Raji (cell line): ENCODE measurements at regions not wholly inside any gene's neighbourhood (a gene's known extent, or its start where the extent isn't known, plus 50 kb on each side); places are given as distances from the start of the nearest gene placed in this dataset.

Source experiments
- POLR2A ChIP-seq: IDR thresholded peaks from 2 replicates; pipeline ENCODE4 v1.6.1; 2011; ENCODE audit warnings: low read depth, low read length, control low read depth; ENCODE audit not compliant: insufficient read depth

DNA sequence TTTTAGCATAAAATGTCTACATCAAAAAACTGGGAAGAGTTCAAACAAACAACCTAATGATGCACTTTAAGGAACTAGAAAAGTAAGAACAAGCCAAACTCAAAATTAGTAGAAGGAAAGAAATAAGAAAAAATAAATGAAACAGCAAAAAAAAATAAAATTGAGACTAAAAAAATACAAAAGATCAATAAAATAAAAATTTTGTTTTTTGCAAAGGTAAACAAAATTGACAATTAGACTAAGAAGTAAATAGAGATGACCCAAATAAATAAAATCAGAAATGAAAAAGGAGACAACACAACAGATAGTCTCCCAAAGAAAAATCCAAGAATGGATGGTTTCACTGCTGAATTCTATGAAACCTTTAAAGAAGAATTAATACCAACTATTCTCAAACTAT lies 89.6 kb upstream of the MME start:
- no peak for TF ChIP-seq POLR2A

DNA sequence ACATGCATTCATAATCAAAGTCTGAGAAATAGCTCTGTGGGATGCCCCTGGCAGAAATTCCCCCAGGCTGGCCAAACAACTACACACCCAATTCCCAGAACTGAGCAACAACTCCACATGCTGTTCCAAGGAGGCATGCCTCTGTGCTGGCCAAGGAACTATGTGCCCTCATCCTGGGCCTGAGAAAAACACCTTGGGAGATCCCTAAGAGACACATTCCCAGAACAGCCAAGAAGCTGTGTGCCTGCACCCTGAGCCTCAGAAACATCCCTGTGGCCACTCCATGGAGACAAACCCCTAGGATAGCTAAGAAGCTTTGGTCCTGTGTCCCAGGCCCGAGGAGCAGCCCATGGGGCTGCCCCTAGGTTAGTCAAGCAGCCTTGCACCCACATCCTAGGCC lies 92.3 kb upstream of the MME start:
- no peak for TF ChIP-seq POLR2A

DNA sequence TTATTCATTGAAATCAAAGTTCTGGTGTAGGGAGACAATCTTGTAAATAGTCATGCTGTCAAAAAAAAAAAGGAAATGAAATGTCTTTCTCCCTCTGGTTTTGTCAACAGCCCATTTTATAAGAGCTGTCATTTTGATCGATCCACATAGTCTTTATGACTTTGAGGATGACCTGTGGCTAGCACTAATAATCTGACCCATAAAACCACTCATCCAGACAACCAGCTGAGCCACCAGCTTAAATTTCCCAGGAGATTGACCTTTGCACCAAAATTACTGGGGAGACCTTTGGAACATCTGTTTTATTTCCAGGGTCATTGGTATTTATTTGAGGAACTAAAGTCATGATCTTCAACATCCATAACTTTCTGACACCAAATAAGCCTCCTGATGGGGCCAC lies 98.5 kb upstream of the MME start:
- no peak for TF ChIP-seq POLR2A

DNA sequence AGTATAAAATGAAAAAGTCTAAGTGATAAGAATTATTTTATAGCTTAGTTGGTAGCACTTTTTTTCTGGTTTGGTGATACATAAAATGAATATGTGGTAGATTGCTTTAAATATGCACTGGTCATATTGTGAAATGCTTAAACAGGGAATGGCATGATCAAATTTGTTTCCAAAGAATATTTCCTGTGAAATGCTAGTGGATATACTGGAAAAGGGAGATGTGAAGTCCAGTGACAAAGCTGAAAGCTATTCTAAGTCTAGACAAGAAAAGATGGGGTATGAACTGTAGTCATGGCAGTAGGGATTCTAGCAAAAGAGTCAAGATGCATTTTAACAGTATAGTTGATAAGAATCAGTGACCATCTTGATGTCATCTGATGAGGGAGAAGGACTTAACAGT lies 98.9 kb upstream of the MME start:
- TF ChIP-seq POLR2A, result no peak

DNA sequence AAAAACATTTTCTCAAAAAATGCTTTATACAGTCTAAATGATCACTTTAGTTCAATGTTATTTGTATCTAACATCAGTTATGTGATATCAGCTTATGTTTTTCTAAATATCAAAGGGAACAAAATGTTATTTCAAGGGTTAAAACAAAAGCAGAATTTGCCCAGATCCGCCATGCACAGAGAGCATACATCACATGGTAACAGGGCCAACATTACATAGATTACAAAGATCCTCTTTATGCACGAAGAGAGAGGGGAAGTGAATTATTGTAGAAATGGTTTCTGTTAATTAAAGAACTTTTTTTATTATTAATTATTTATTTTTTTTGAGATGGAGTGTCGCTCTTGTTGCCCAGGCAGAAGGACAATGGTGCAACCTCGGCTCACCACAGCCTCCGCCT lies 100.8 kb upstream of the MME start:
- TF ChIP-seq POLR2A, result no peak

DNA sequence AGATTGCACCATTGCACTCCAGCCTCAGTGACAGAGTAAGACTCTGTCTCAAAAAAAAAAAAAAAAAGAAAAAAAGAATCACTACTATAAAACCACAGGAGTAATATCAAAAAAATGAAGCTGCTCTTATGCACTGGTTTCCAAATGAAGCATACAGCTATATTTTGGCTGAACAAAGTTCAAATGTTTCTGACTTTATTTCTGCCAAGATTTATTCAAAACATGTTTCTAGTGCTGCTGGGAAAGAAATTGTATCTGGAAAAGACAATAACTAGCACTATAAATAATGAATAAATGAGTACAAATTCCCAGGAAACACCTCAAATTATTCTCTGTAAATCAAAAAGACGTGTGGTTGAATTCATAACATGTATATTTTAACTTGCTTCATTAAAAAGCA lies 102.5 kb upstream of the MME start:
- TF ChIP-seq POLR2A, result no peak

DNA sequence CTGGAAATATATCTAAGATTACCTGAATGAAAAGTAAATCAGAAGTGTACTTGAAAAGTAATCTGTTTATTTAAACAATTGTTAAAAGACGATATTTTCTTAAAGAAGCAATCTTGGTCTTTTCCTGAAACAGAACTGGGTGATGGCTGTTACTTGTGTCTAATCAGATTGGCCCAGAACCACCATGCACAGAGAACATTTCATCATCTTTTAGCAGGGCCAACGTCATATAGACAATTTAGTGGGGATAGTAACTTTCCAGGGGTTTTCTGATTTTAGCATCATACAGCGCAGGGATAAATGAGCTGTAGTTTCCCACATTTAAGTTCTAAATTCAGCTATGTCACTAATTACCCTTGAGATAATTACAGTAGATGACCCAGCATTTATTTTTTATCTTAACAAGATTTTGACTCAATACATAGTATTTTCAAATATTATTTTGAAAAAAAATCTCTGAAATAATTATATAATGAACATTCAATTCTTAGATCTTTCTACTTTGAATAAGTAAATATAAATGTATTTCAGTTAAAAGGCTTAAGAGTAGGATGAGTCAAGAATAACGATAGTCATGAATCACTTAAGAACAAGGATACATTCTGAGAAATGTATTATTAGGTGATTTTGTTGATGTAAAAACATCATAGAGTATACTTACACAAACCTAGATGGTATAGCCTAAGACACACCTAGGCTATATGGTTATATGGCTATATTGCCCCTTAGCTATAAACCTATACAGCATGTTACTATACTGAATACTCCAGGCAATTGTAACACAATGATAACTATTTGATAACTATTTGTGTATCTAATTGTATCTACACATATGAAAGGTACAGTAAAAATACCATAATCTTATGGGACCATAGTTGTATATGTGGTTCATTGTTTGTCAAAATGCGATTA lies 103.8 kb upstream of the MME start:
- TF ChIP-seq POLR2A, result no peak

DNA sequence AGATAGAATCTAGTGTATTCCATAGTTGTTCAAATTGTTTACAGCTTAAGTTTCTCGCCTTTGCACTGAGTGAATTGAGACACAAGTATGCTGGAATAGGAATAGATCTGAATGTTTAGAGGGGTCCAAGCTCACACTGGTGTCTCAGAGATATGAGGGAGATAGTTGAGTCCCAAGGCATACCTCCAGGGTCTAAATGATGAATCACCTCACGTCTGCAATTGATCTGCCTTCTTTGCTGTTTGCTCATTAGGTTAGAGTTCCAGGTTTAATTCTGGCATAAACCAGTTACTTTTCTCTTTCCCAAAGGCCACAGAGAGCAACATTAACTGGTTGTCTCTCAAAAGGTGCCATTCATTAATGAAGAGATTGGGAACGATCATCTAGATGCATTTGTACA lies 106.3 kb upstream of the MME start:
- no peak for TF ChIP-seq POLR2A

DNA sequence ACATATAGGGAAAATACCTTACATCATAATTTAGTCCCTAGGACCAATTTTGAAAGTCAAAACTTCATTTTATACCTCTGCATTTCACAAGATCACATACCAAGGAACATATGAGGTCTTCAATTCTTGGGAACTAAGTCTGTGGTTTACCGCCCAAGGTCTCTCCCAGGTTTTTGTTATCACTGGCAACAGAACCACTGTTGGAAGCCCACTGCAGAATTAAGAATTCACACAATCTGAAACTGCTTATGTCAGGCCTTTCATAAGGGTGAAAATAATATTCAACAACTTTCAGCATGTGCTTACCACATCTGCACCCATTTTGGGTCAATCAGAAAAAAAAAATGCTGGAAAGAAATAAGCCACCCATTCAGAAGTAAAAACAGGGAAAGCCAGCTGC lies 107.2 kb upstream of the MME start:
- no peak for TF ChIP-seq POLR2A

DNA sequence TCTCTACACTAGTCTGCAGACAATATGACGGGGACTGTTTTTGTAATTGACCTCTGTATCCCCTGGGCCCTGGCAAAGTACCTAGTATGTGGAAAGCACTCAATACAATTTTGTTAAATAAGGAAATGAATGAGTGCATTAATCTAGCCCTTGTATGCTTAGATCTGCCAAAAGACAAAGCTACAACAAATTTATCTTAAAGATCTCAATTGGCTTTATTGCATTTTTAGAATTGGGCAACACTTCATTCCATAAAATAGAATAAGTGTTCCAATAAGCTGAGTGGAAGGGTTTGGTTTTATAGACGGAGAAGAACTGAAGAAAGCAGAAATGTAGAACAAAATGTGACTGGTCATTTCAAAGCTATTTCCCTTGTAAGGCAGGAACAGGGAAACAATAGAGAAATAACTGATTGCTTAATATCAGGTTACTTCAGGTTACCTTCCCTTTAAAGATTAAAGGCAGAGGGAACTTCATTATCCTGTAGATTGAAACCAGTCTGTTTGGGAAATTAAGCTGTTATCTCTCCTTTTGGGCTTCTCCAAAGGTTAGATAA lies 108.3 kb upstream of the MME start:
- TF ChIP-seq POLR2A, result no peak

DNA sequence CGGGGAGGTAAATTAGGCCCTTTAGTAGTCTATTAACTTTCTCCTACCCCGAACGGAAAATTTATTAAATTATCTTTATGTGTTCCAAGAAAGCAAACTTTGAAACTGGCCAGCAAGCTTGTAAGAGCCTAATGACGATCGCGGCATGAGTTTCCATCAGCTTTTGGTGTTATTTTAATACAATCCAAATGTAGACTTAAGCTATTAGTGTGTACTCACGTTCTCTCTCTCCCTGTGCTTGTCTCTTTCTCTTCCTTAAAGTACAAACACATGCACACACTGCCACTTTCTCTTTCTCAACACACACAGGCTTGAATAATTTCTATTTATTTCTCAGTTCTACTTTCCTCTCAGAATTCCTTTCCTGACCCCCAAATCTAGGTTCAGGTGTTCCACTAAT lies 108.8 kb upstream of the MME start:
- no peak for TF ChIP-seq POLR2A

DNA sequence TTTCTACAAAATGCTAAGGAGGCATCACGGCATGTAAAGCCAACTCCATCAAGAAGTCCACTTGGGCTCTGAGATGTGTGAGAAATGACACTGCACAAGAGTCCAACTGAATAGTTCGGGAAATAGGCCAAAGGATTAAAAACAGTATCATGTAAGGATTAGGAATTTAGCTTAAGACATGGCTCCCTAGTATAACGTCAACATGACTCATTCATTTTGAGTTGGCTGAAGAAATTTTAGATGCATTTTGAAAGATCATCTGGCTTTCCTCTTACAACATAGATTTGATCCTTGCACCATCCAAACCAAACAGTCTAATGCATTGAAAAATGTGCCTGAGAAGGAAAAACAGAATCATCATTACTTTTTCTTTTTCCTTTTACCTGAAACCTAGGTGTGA lies 109.3 kb upstream of the MME start:
- no peak for TF ChIP-seq POLR2A

DNA sequence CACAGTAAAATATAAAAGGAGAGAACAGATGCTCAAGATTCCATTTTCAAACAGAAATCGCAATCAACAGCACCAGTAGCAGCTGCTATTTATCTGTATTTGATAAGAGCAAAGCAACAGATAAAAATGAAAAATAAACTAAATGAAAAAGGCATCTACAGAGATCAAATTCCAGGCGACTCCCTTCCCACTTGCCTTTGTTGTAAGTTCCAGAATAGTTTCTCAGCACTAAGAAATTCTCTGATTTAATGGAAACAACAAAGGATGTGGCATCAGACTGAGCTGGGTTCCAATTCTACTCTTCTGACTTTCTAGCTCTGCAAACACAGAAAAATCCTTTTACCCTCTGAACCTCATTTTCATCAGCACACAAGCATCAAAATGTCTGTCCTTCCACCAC lies 110.8 kb upstream of the MME start:
- no peak for TF ChIP-seq POLR2A

DNA sequence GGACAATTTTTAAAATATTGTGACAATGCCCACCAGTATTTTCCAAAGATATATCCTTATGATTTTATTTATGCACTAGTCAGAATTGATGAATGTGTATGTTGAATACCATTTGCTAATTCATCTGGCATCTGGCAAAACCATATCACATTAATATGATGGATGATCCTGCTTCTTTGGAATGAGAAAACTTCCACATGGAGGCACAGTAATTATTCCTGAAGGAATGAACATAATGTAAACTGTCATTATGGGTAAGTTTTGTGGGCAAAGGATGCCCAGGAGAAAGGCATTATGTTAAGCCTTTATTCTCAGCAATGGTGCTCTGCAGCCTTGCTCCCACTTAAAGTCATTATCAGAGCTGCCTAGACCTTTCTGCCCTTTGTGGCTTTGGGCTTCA lies 113.0 kb upstream of the MME start:
- TF ChIP-seq POLR2A, result no peak

DNA sequence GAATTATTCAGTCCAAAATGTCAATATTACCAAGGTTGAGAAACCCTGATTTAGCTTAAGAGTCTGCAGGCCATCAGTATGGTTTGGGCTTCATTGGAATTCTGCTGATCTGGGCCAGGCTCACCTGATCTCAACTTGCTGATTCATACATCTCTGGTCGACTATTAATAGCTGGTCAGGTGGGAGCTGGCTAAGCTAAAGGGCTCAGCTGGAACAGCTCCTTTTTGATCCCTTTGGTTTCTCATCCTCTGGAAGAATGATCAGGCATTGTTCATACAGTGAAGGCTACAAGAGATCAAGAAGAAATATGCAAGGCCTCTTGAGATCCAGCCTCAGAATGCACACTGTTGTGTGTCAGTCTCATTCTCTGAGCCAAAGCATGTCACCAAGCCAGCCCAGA lies 123.3 kb upstream of the MME start:
- TF ChIP-seq POLR2A, result no peak

DNA sequence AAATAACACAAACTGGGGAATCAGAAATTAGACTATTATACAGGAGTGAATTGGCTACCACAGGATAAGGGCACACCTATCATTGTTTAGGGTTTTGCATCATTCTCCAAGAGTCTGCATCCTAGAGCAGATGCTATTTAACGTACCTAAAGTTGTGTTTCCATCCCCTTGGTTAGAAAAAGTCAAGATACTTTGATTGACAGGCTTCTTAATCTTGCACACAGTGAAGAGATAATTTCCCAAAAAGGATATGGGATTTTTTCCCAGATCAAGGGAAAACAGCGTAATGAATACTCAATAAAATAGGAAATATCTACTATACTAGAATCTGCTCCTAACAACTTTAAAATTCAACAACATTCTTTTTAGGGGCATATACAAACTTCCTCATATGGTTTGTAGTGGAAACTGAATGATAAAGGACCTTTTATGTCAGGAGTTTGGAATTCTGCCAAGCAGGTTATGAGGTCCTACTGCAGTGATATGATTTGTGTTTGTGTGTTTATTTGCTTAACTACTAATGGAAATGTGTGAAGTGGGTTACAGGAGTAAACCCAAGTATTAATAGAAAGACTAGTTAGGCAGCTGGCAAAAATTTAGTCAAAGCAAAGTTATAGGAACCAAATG lies 124.1 kb upstream of the MME start:
- no peak for TF ChIP-seq POLR2A
